Renal cortex interstitium (tissue), 11 donors: ENCODE measurements at regions not wholly inside any gene's neighbourhood (a gene's known extent, or its start where the extent isn't known, plus 50 kb on each side); places are given as distances from the start of the nearest gene placed in this dataset.

Experiments used
- DNase-seq, 11 donors: peaks; one replicate each; pipeline ENCODE4 v3.0.0-alpha.2; 2013; ENCODE audit warnings: low read depth in 9 of 11, low spot score in 4 of 11; ENCODE audit errors: extremely low read depth in 1 of 11

DNA sequence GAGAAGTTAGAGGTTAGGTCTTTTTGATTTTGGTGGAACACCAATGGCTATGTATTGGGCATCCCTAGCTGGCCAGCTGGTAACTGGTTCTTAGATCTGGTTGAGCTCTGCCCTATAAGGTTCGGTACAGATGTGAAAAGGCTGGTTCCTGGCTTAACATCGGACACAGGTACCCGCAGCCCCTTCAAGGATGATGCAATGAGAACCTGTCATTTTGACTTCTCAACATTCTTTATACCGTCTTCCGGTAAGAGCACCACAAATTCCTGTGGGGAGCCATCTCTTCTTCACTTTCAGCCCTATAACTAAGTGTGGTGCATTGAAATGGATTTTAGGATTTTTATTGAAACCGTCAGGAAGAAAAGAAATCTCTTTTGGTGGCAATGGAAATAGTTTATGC lies 222.8 kb downstream of the ADAMTS9 start:
- DNase-seq: no peak

DNA sequence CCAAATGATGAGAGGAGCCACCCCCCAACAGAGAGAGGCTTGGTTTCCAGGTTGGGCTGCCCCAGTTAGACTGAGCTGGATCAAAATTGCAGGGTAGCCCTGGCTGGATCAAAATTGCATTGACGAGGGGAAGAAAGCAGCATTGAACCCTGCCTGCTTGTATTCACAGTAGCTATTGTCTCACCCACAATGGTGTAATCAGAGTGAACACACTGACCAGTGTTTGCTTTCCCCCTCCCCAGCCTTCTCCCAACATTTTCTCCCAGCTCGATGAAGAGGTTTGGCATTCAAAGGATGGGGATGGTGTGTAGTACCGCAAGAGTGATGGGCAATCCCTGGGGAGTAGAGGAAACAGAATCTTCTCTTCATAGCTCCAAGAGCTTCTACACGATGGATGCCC lies 223.8 kb downstream of the ADAMTS9 start:
- no peak for DNase-seq

DNA sequence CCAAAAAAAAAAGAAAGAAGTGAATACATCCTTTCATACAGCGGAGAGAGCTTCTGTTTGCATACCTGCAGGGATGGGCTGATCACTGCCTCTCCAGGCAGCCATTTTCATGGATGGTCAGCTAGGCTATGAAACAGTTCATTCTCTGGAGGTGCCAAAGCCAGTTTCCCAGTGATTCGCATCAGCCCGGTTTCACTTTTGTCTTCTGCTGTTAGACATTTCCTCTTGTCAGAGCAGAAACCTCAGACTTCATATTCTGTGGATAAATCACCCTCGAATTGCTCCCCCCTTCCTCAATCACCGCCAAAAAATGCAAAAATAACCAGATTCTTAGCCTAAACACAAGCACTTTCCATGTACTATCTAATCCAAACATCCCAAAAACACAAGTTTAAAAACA lies 225.6 kb downstream of the ADAMTS9 start:
- no peak for DNase-seq

DNA sequence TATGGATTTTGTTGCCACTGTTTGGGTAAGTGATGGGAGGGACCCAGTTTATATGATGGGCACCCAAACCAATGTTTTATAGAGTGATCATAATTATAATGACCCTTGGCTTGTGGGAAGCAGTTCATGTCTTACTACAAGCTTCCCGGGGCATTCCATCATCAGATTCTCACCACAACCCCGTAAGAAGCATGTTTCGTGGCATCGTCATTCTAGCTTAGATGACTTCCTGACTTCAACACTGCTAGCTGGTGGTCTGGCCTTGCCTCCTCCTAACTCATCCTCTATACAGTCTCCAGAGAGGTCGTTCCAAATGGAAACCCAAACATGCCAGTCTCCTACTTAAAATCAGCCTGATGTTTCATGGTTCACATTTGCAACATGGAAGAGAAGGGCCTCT lies 226.9 kb downstream of the ADAMTS9 start:
- no peak for DNase-seq

DNA sequence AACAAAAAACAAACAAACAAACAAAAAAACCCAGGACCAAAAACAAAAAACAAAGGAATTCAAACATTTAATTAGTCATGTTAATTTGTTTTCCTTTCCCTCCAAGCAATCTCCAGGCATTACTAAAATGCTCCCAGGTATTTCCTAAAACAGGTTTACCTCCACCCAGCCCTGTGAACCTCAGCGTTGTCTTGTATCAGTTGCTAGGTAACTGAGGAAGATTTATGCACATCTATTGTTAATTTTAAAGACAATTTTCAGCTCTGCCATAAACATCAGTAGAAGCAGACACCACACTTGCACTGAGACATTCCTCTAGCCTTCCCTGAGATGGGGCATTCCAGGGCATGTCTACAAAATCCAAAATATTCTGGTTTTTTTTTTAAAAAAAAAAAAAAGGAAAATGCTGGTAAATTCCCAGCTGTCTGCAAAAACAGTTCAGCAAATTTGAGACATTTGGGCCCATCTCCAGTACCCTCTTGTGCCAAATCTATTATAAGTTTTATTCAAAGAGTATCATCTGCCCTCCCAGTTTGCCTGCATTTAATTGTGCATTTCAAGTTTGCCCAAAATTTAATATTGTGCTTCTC lies 227.6 kb downstream of the ADAMTS9 start:
- DNase-seq: no peak

DNA sequence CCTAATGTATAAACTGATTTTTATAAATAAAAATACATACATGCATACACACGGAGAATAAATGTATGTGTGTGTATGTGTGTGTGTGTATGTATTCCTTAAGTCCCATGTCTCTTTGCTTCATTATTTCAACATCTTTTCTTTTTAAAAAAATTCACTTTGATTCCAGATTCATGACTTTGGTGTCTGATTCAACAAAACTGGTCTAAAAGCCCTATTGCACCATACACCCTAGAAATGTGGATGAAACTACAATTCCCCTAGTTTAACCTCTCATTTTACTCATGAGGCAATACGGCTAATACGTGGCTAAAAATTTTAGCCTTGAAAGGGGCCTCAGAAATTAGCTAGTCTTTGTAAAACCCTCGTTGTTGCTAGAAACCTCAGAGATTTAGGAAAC lies 228.1 kb downstream of the ADAMTS9 start:
- no peak for DNase-seq

DNA sequence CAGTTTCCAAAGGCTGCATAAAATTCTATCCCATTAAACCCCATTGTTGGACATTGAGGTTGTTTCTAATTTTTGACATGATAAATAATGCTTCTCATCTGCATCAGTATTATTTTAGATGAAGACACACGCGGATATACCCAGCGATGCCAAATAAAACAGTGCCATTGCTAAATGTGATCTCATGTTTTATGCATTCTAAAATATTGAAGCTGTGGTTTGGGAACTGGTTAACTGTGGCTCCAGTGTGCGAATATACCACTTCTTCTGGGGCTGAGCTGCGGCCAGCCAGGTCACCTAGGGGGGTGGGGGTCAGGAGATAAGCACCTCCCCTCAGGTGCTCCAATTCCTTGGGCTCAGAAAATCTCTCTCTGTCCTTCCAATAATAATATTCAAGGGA lies 230.0 kb downstream of the ADAMTS9 start:
- no peak for DNase-seq

DNA sequence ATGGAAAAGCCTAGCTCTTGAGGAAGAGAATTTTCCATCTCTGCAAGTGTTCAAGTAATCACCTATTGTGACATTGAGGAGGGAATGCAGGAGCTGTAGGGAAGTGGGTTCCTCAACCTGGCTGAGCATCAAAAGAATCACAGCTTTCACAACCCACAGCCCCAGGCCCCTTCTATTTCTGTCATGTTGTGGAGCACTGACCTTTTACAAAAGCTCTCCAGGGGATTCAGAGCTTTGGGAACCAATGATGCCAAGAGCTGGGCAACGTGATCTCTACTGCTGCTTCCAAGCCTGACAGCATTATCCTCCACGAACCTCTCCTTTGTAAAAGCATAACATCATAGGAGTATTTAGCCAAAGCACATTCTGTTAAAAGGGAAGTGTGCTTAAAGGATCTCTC lies 231.1 kb downstream of the ADAMTS9 start:
- DNase-seq: no peak

DNA sequence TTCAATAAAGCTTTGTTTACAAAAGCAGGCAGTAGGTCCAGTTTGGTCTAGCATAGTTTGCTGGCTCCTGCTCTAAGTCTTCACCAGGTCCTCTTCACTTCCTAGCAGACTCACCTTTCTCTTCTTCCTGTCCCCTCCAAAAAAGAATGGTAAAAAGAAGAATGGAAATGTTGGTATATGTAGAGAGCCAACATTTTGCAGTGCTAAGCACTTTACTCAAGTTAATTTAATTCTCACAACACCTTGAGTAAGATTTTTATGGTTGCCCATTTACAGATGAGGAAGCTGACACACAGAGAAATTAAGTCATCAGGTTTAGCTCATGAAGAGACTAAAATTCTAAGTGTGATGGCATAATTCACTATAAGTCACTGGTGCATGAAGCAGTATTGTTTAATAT lies 230.1 kb upstream of the PRICKLE2 start:
- no peak for DNase-seq

DNA sequence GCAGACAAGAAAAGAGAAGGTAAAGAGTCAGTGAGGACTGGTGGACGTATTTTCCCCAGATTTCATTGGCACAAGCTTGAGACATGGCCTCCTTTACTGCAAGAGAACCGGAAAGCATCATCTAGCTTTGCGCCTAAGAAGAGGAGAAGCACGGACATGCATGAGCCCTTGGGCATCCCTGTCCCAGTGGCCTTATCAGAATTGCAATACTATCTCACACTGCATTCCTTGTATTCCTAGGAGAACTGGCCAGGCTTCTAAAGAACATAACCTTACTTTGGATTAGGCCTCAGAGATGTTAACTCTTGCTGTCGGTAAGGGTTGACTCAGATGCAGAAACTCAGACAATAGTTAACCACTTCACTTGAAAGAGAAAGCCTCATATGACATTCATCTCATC lies 229.5 kb upstream of the PRICKLE2 start:
- DNase-seq: no peak

DNA sequence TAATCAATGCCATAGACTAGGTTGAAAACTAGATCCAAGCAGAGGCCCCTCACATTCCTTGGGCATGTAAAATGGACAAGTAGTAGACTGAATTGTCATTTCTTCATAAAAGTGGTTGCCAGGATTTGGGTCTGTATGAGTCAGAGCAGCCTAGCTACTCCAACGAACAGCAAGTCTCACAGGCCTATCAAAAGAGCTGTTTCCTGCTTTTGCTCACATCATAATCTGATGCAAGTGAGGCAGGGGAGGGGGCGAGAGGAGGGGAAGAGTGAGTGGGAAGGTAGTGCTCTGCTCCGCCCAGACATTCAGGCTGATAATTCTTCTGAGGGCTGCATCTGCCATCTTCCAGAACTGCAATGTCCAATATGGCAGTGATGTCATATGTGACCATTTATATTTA lies 228.9 kb upstream of the PRICKLE2 start:
- DNase-seq: no peak

DNA sequence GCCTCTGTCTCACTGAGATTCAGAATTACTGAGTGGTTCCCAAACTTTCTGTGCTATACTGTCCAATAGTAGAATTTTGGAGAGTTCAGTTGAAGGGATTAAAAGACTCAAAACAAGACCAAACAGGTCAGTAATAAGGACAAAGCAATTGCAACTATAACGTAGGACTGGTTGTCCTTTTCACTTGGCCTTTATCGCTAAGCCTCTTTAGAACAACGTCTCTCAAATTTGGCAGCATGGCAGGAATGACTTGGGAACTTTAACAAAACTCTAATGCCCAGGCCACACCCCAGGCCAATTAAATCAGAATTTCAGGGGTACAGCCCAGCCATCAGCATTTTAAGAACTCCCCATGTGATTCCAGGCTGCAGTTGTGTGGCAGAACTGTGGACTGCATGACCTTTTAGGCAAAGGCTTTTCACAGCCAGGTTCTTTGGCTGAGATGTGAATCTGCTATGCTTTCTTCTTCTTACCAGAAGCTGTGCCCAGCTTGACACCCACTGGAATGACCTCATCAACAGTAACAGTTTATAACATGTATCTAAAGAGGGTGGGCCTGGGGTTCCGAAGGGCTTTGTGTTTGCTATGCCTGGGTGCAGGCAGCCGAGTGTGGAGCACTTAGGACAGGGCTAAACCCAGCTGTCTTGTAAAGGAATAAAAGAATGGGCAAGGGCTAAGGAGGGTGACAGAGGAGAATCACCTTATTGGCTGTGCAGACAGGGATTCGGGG lies 226.2 kb upstream of the PRICKLE2 start:
- DNase-seq: no peak

DNA sequence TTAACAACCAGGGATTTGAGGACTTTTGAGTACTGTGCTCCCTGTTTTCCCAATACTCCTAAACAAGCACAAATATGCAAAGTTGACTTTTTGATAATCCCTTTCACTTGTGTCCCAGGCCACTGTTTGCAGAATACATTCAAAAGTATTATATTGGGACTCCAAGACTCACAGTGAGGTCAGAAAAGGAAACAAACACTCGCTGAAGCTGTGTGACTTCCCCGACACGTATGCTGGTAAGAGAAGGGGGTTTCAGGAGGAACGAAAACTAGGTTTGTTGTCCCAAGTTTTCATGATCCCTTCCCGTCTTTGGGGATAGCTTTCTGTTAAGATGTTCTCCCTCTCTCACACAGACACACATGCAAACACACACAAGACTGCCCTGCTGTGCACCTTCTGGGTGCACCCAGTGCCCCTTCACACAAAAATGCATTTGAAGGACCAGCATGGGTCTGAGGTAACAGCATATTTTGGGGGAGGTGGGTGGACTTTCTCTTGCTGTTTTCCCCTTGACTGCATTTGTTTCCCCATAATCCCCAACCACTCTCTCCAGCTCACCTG lies 225.2 kb upstream of the PRICKLE2 start:
- no peak for DNase-seq

DNA sequence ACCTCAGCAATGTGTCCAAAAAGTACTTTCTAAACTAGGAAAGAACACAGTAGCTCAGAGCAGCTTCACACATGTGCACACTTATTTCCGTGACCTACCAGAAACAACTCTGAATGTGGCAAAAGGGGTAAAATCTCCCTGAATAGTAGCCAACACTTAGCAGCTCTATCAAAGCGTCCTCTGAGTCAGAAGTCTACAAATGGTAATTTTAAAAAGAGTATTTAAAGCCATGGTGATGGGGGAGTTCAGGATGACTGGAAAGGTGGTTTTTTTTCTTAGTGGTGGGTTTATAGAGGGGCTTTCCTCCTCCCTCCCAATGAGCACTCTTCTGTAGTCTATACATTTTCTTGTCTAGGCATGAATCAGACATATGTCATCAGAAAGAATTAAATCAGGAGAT lies 223.8 kb upstream of the PRICKLE2 start:
- DNase-seq: no peak

DNA sequence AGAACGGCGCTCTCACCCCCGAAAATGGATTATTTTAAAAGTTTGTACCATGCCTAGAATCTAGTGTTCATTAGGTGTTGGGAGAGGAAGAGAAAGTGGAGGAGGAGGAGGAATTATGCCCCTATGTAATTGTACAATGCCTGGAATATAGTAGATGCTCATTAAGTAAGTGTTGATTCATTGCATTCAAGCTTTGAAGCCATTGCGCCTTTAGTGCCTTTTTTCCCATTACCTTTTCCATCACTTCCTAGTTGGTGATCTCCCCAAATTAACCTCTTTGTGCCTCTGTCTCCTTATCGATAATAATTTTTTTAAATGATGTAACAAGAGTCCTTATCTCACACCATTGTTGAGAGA lies 220.7 kb upstream of the PRICKLE2 start:
- no peak for DNase-seq

DNA sequence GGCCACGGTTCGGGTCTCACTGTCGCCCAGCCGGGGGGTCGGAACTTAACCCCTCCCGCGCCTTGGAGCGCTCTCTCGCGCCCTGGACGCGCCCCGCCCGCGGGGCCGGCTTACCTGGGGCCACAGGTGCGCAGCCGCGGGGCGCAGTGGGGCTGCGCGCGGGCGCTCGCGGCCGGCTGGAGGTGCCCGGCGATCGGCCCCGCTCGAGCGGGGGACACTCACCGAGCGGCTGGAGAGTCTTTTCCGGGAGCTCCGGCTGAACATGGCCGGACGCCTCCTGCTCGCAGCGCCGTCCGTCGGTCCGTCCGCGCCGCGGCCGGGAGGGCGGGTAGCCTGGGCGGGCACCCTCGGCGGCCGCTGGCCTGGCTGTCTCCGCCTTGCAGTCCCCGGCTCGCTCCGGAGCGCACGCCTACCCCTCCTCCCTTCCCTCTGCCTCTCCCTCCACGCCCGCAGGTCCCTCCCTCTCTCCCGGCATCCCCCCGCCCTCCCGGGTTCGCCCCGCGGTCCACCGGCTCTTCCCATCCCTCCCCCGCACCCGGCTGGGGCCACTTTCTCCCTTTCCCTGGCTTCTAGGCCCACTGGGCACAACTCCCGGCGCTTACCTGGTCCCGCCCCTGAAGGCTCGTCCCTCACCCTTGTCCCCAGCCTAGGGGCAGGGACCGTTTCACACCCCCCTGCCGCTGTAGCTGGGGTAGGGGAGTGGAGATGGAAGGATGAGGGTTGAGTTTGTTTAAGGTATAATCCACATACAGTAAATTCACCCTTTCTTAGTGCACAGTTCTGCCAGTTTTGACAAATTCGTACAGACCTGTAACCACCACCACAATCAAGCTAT lies 220.1 kb upstream of the PRICKLE2 start:
- peak in 10 of 11 donors; percentile 44 to 78 (median 67) for DNase-seq

DNA sequence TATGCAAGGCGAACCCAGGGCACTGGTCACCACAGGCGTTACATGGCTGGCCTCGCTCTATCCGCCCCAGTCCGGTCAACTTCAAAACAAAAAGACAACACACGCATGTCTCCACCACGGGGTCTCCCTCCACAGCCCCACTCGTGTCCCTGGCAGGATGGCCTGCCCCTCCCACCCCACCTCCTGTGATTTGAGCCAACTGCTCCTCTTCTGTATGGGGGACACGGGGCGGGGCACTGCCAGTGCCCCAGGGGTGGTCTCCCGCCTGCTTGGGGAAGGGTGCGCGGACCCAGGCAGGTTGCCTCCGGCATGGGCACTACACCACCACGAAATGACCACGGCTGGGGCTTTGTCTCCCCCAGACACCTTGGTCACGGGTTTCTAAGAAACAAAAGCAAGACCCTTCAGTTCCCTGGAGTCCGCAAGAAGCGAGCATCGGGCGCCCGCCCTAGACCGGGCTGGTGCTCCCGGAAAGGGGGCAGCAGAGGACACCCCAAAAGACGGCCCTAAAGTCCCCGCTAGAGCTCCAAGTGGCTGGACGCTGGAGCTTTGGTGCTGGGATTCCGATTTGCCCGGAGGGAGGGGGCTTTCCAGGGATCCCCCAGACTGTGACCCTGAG lies 219.3 kb upstream of the PRICKLE2 start:
- DNase-seq: peak in 2 of 11 donors; percentile 16 to 22

DNA sequence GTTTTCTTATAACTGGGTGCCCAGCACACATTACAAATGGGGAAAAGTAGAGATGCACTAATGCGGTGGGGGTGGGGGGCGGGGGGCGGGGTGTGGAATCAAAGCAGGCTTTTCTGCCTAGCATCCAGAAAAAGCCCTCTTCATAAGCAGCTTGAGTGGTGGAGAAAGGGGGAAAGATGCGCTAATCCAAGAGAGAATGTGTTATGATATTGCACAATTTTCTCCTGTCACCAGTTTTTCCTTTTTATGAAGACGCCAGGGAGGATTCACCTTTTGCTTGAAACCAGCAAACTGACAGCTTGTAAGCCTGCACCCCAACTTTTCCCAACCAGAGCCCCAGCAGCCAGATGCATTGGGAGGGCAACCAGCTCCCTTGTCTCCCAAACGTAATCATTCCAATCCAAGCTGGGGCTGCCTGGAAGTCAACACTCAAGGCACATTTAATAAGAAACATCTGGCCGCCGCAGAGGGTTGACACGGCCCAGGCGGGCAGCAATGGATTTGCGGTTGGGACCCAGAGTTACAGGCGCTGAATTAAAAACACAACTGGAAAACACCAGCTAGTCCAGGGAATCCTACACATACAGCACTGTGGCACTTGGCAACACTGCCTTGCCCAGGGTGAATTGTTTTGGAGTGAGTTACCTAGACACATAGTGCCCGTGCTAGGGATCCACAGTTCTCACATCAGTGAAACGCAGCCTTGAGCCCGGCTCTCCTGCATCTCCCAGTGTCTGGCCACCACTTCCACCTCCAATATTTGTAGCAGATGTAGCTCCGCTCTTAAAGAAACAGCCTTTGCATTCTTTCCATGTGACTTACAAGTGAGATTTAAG lies 218.5 kb upstream of the PRICKLE2 start:
- peak in 5 of 11 donors; percentile 36 to 59 (median 44) for DNase-seq

DNA sequence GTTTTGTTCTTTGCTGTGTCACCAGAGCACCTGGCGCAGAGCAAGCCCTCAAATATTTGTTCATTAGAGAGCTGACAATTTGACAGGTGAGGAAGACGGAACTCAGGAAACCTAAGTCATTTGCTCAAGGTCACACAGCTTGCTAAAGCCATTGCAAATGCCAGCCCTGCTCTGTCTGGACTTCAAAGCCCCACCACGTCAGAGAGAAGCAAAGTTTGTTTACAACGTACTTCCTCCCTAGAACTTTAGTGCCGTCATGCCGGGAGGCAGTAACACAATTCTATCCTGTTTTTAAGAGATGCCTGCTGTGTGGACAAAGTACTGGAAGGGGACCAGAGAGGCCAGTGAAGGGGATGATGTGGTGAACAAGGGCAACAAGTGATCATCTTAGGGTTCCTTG lies 216.6 kb upstream of the PRICKLE2 start:
- DNase-seq: peak in 1 of 11 donors; percentile 8
